Type B pancreatic cell (in vitro differentiated cells): ENCODE measurements at regions not wholly inside any gene's neighbourhood (a gene's known extent, or its start where the extent isn't known, plus 50 kb on each side); places are given as distances from the start of the nearest gene placed in this dataset.
"Not testable (repeated sequence)": the region's sequence is repeated elsewhere in the genome, so short reads cannot be mapped to it uniquely, and the experiment has no call there.

Source experiments
- DNase-seq: peaks from one replicate; pipeline ENCODE4 v3.0.0; 2021; ENCODE audit warnings: mixed read lengths; ENCODE audit not compliant: unreplicated experiment; ENCODE audit errors: extremely low spot score
- H3K27ac Mint-ChIP-seq: 2 replicates; pipeline ENCODE4 v1.8.0; 2021; ENCODE audit warnings: mild to moderate bottlenecking, mixed read lengths
- H3K27me3 Mint-ChIP-seq: 2 replicates; pipeline ENCODE4 v1.8.0; 2021; ENCODE audit warnings: mixed read lengths
- H3K36me3 Mint-ChIP-seq: 2 replicates; pipeline ENCODE4 v1.8.0; 2021; ENCODE audit warnings: mixed read lengths
- H3K4me1 Mint-ChIP-seq: one replicate; pipeline ENCODE4 v1.8.0; 2021; ENCODE audit warnings: mixed read lengths; ENCODE audit not compliant: unreplicated experiment
- H3K4me3 Mint-ChIP-seq: 2 replicates; pipeline ENCODE4 v1.8.0; 2021; ENCODE audit warnings: mild to moderate bottlenecking, mixed read lengths
- H3K9me3 Mint-ChIP-seq: 2 replicates; pipeline ENCODE4 v1.8.0; 2021; ENCODE audit warnings: mixed read lengths
- CTCF ChIP-seq: fragments of 200-600 bp; sonication (generic); conservative IDR thresholded peaks from 2 replicates; pipeline ENCODE4 v1.5.0; 2021; ENCODE audit warnings: antibody characterized with exemption, mild to moderate bottlenecking

- H3K36me3 Mint-ChIP-seq: no peaks in the 10 kb centered on the region
- no peak overlapping the region for H3K27ac Mint-ChIP-seq
- TF ChIP-seq CTCF: no peak
- no peak for DNase-seq
- no peaks in the 10 kb centered on the region for H3K27me3 Mint-ChIP-seq
- H3K4me3 Mint-ChIP-seq: no peak overlapping the region
- no peaks in the 10 kb centered on the region for H3K9me3 Mint-ChIP-seq
- H3K4me1 Mint-ChIP-seq: peaks cover 8% of the 10 kb centered on the region
These were observed 574.6 kb downstream of the VGLL3 start for GRCh38 chr3:86416334-86416733.

- no peaks in the 10 kb centered on the region for H3K4me1 Mint-ChIP-seq
- no peak for TF ChIP-seq CTCF
- no peak for DNase-seq
These were observed 577.3 kb downstream of the VGLL3 start for GRCh38 chr3:86413645-86414044.

GRCh38 chr3:86410587-86410986 is 580.4 kb downstream of the VGLL3 start:
- Mint-ChIP-seq H3K36me3 (no peaks in the 10 kb centered on the region), H3K4me1 (no peaks in the 10 kb centered on the region), H3K4me3 (no peak overlapping the region), H3K27me3 (no peaks in the 10 kb centered on the region), H3K9me3 (no peaks in the 10 kb centered on the region), H3K27ac (no peak overlapping the region)
- no peak for TF ChIP-seq CTCF
- DNase-seq: no peak

More at GRCh38 chr3:86413645-86414044, 577.3 kb downstream of the VGLL3 start:
- Mint-ChIP-seq H3K36me3 (no peaks in the 10 kb centered on the region), H3K27me3 (no peaks in the 10 kb centered on the region), H3K27ac (no peak overlapping the region), H3K9me3 (no peaks in the 10 kb centered on the region), H3K4me3 (no peak overlapping the region)

GRCh38 chr3:86389759-86390158 is 601.2 kb downstream of the VGLL3 start:
- not testable (repeated sequence) for H3K9me3 Mint-ChIP-seq, H3K27ac Mint-ChIP-seq, H3K27me3 Mint-ChIP-seq, DNase-seq, H3K4me1 Mint-ChIP-seq, H3K36me3 Mint-ChIP-seq, H3K4me3 Mint-ChIP-seq

- Mint-ChIP-seq H3K4me1 (no peaks in the 10 kb centered on the region), H3K27ac (no peak overlapping the region), H3K4me3 (no peak overlapping the region), H3K9me3 (peaks cover 9% of the 10 kb centered on the region), H3K36me3 (no peaks in the 10 kb centered on the region), H3K27me3 (no peaks in the 10 kb centered on the region)
- DNase-seq: no peak
- no peak for TF ChIP-seq CTCF
These were observed 602.1 kb downstream of the VGLL3 start for GRCh38 chr3:86388820-86389219.

GRCh38 chr3:86382556-86382955 is 608.4 kb downstream of the VGLL3 start:
- no peak overlapping the region for H3K27ac Mint-ChIP-seq
- no peak for TF ChIP-seq CTCF
- peaks cover 1% of the 10 kb centered on the region for H3K9me3 Mint-ChIP-seq
- no peak overlapping the region for H3K4me3 Mint-ChIP-seq
- DNase-seq: no peak
- no peaks in the 10 kb centered on the region for H3K27me3 Mint-ChIP-seq
- no peaks in the 10 kb centered on the region for H3K4me1 Mint-ChIP-seq
- H3K36me3 Mint-ChIP-seq: no peaks in the 10 kb centered on the region
